PC-9 (cell line): ENCODE measurements at regions not wholly inside any gene's neighbourhood (a gene's known extent, or its start where the extent isn't known, plus 50 kb on each side); places are given as distances from the start of the nearest gene placed in this dataset.

Source experiments
- BruUV-seq: library from RNA; stranded (reverse); fragments of 400-500 nt; replicated peaks from 2 replicates; lab custom pipeline; 2021; lab: Mats Ljungman, UMichigan
- CTCF ChIA-PET: fragments of 300-600 bp; sonication (Branson Sonifier 250); formaldehyde crosslinking; loops from one replicate; lab custom pipeline; 2022; ENCODE audit warnings: antibody characterized with exemption; lab: Charles Lee
- POLR2A ChIA-PET: fragments of 300-600 bp; sonication (Branson Sonifier 250); formaldehyde crosslinking; loops from one replicate; lab custom pipeline; 2022; ENCODE audit warnings: antibody characterized with exemption; ENCODE audit not compliant: unreplicated experiment; lab: Charles Lee
- DNase-seq, 2 experiments: peaks; one replicate each; pipeline versions ENCODE4 v3.0.0 to v3.0.0-alpha.2; 2015 to 2022; ENCODE audit warnings: mixed read lengths in 1 of 2
- H2AFZ ChIP-seq: fragments of 200-600 bp; sonication (generic); 2 replicates; pipeline ENCODE4 v1.8.1; 2017; ENCODE audit warnings: antibody characterized with exemption
- H3F3A ChIP-seq: fragments of 200-600 bp; sonication (generic); 2 replicates; pipeline ENCODE4 v1.8.1; 2017; ENCODE audit warnings: antibody characterized with exemption, mild to moderate bottlenecking, low read depth; ENCODE audit not compliant: insufficient read depth
- H3K27ac ChIP-seq: fragments of 200-600 bp; sonication (generic); 2 replicates; pipeline ENCODE4 v1.6.1; 2016; ENCODE audit warnings: mixed run types
- H3K27me3 ChIP-seq: fragments of 200-600 bp; sonication (generic); 2 replicates; pipeline ENCODE4 v1.6.1; 2016; ENCODE audit warnings: low read depth, mixed run types; ENCODE audit not compliant: insufficient read depth
- H3K36me3 ChIP-seq: fragments of 200-600 bp; sonication (generic); 2 replicates; pipeline ENCODE4 v1.6.1; 2016; ENCODE audit warnings: low read depth, mixed run types
- H3K4me1 ChIP-seq: fragments of 200-600 bp; sonication (generic); replicated peaks from 2 replicates; pipeline ENCODE4 v1.6.1; 2016; ENCODE audit warnings: mixed run types; ENCODE audit not compliant: insufficient read depth
- H3K4me2 ChIP-seq: fragments of 200-600 bp; sonication (generic); 2 replicates; pipeline ENCODE4 v1.6.1; 2017; ENCODE audit warnings: mixed run types
- H3K4me3 ChIP-seq: fragments of 200-600 bp; sonication (generic); 2 replicates; pipeline ENCODE4 v1.6.1; 2016; ENCODE audit warnings: mixed run types
- H3K79me2 ChIP-seq: fragments of 200-600 bp; sonication (generic); 2 replicates; pipeline ENCODE4 v1.6.1; 2017; ENCODE audit warnings: low read depth, mixed run types
- H3K9me2 ChIP-seq: fragments of 200-600 bp; sonication (generic); 2 replicates; pipeline ENCODE4 v1.8.1; 2017; ENCODE audit warnings: mild to moderate bottlenecking; ENCODE audit not compliant: insufficient read depth
- H3K9me3 ChIP-seq: fragments of 200-600 bp; sonication (generic); 2 replicates; pipeline ENCODE4 v1.8.1; 2016; ENCODE audit warnings: low read depth; ENCODE audit not compliant: insufficient read depth
- H4K20me1 ChIP-seq: fragments of 200-600 bp; sonication (generic); 2 replicates; pipeline ENCODE4 v1.8.1; 2017; ENCODE audit not compliant: insufficient read depth
- CTCF ChIP-seq: fragments of 200-600 bp; sonication (generic); conservative IDR thresholded peaks from 2 replicates; pipeline ENCODE4 v1.6.1; 2017; ENCODE audit warnings: mixed run types, antibody characterized with exemption, mild to moderate bottlenecking, moderate library complexity
- EZH2 ChIP-seq: fragments of 200-600 bp; sonication (generic); IDR thresholded peaks from 2 replicates; pipeline ENCODE4 v1.8.0; 2017; ENCODE audit warnings: antibody characterized with exemption, low read depth
- intact Hi-C: fragments of 100-400 bp; cut with micrococcal nuclease; formaldehyde crosslinking; loops from one replicate; pipeline ENCODE4 v1.10.0; 2022; ENCODE audit not compliant: unreplicated experiment

- no peaks in the 10 kb centered on the region for H3K36me3 ChIP-seq
- no peaks in the 10 kb centered on the region for H3K9me3 ChIP-seq
- H4K20me1 ChIP-seq, result no peaks in the 10 kb centered on the region
- TF ChIP-seq CTCF (no peak), EZH2 (no peak)
- no peak overlapping the region for H2AFZ ChIP-seq
- H3F3A ChIP-seq, result no peaks in the 10 kb centered on the region
- ChIA-PET CTCF (no interaction called here), POLR2A (no interaction called here)
- H3K4me1 ChIP-seq, result no peaks in the 10 kb centered on the region
- no peaks in the 10 kb centered on the region for H3K79me2 ChIP-seq
- no peaks in the 10 kb centered on the region for H3K27me3 ChIP-seq
- no peak for DNase-seq
- no peak overlapping the region for H3K4me2 ChIP-seq
- no peak overlapping the region for H3K27ac ChIP-seq
- no peaks in the 10 kb centered on the region for H3K9me2 ChIP-seq
- no TSS peak for BruUV-seq
- no peak overlapping the region for H3K4me3 ChIP-seq
- intact Hi-C loops, result loop anchor here (10.0 kb wide), 1 partner anchor 165 kb away; no protein-coding TSS in a partner anchor
Measured at GRCh38 chr15:91699741-91700140, 153.8 kb upstream of the SLCO3A1 start.

GRCh38 chr15:91703274-91703673 lies 150.2 kb upstream of the SLCO3A1 start:
- H3K4me1 ChIP-seq, result no peaks in the 10 kb centered on the region
- no peaks in the 10 kb centered on the region for H3K27me3 ChIP-seq
- ChIA-PET CTCF (interaction anchor here (0.6 kb wide), 1 partner anchor 184 kb away, joined by 4 read pairs; no protein-coding TSS in a partner anchor), POLR2A (no interaction called here)
- DNase-seq, result no peak
- H3K9me3 ChIP-seq, result no peaks in the 10 kb centered on the region
- no peaks in the 10 kb centered on the region for H3K36me3 ChIP-seq
- intact Hi-C loops, result loop anchor here (10.0 kb wide), 1 partner anchor 168 kb away; no protein-coding TSS in a partner anchor
- no peak overlapping the region for H3K4me2 ChIP-seq
- no peak overlapping the region for H3K4me3 ChIP-seq
- no TSS peak for BruUV-seq
- H2AFZ ChIP-seq, result no peak overlapping the region
- TF ChIP-seq CTCF, result no peak
- no peak for TF ChIP-seq EZH2
- no peaks in the 10 kb centered on the region for H4K20me1 ChIP-seq
- no peaks in the 10 kb centered on the region for H3K9me2 ChIP-seq
- no peaks in the 10 kb centered on the region for H3K79me2 ChIP-seq
- H3F3A ChIP-seq, result no peaks in the 10 kb centered on the region
- H3K27ac ChIP-seq, result no peak overlapping the region

GRCh38 chr15:91704343-91704742 lies 149.2 kb upstream of the SLCO3A1 start:
- no peaks in the 10 kb centered on the region for H3K27me3 ChIP-seq
- no peak for DNase-seq
- TF ChIP-seq EZH2 (no peak), CTCF (no peak)
- H3K79me2 ChIP-seq, result no peaks in the 10 kb centered on the region
- no peaks in the 10 kb centered on the region for H3F3A ChIP-seq
- intact Hi-C loops, result loop anchor here (10.0 kb wide), 1 partner anchor 170 kb away; no protein-coding TSS in a partner anchor
- no peak overlapping the region for H3K4me2 ChIP-seq
- no peaks in the 10 kb centered on the region for H3K9me2 ChIP-seq
- POLR2A ChIA-PET, result no interaction called here
- H2AFZ ChIP-seq, result no peak overlapping the region
- no peaks in the 10 kb centered on the region for H3K4me1 ChIP-seq
- no peaks in the 10 kb centered on the region for H4K20me1 ChIP-seq
- H3K36me3 ChIP-seq, result no peaks in the 10 kb centered on the region
- CTCF ChIA-PET, result no interaction called here
- no TSS peak for BruUV-seq
- no peak overlapping the region for H3K4me3 ChIP-seq
- H3K9me3 ChIP-seq, result no peaks in the 10 kb centered on the region
- H3K27ac ChIP-seq, result no peak overlapping the region
